K562 (cell line): ENCODE measurements at regions not wholly inside any gene's neighbourhood (a gene's known extent, or its start where the extent isn't known, plus 50 kb on each side); places are given as distances from the start of the nearest gene placed in this dataset.

Experiments used
- ATAC-seq: fragments of 200-7000 bp; cut with Tn5 transposase; 3 replicates; pipeline ENCODE4 v1.9.1; 2020; ENCODE audit warnings: moderate library complexity
- BruUV-seq: library from RNA; stranded (reverse); fragments of 400-500 nt; replicated peaks from 2 replicates; lab custom pipeline; 2021; lab: Mats Ljungman, UMichigan
- CTCF ChIA-PET: fragments of 300-600 bp; formaldehyde crosslinking; extraction: SDS; loops from one replicate; lab custom pipeline; 2021; ENCODE audit warnings: low intra/inter-chr PET ratio; lab: Yijun Ruan, JAX
- POLR2A ChIA-PET: fragments of 300-600, 350-650 bp; sonication (Branson Sonifier 250); formaldehyde crosslinking; extraction: SDS; loops from one replicate; lab custom pipeline; 2021; ENCODE audit warnings: antibody characterized with exemption, inconsistent platforms; lab: Yijun Ruan, JAX
- DNase-seq, 4 experiments: peaks; one replicate each; pipeline versions ENCODE4 v3.0.0 to v3.0.0-alpha.2; 2011 to 2018; ENCODE audit warnings: low spot score in 3 of 4, mixed read lengths in 3 of 4; ENCODE audit errors: extremely low read depth in 1 of 4
- FAIRE-seq: peaks from 2 replicates; lab custom pipeline; 2011; peaks lifted over from hg19 to GRCh38; lab: Jason Lieb, UNC
- H2AFZ ChIP-seq: 2 replicates; pipeline ENCODE4 v1.6.0; 2011; ENCODE audit warnings: low read depth, low read length, control low read depth, inconsistent platforms
- H3K27ac ChIP-seq: fragments of 200-600 bp; 3 replicates; pipeline ENCODE4 v1.8.0; 2011; ENCODE audit warnings: low read depth, mild to moderate bottlenecking, control low read depth, inconsistent platforms, low read length, moderate library complexity, mixed read lengths; ENCODE audit errors: extremely low read depth
- H3K27me3 ChIP-seq, 2 experiments: fragments of 300-600 bp in 1 of 2; 2 replicates in 1 of 2; 3 replicates in 1 of 2; pipeline versions ENCODE4 v1.6.0 to v1.8.0; 2011; ENCODE audit warnings: inconsistent platforms in 2 of 2, low read length in 2 of 2, mild to moderate bottlenecking in 1 of 2, mixed read lengths in 1 of 2, moderate library complexity in 1 of 2; ENCODE audit not compliant: control insufficient read depth in 2 of 2, insufficient read depth in 2 of 2
- H3K36me3 ChIP-seq: fragments of 300-600 bp; 3 replicates; pipeline ENCODE4 v1.8.0; 2011; ENCODE audit warnings: mild to moderate bottlenecking, low read length, inconsistent platforms; ENCODE audit not compliant: control insufficient read depth, insufficient read depth
- H3K4me1 ChIP-seq, 2 experiments: fragments of 200-600 bp in 1 of 2; replicated peaks in 1 of 2; 2 replicates in 1 of 2; 3 replicates in 1 of 2; pipeline versions ENCODE4 v1.5.1 to v1.8.0; 2011; ENCODE audit warnings: inconsistent platforms in 2 of 2, low read length in 2 of 2, mild to moderate bottlenecking in 1 of 2, mixed read lengths in 1 of 2, moderate library complexity in 1 of 2; ENCODE audit not compliant: control insufficient read depth in 2 of 2, insufficient read depth in 2 of 2
- H3K4me2 ChIP-seq: 2 replicates; pipeline ENCODE4 v1.6.1; 2011; ENCODE audit warnings: low read length, control low read depth, inconsistent platforms, mixed read lengths; ENCODE audit not compliant: insufficient read depth
- H3K4me3 ChIP-seq: fragments of 200-600 bp; sonication (generic), shearing (Covaris generic); 2 replicates; pipeline ENCODE4 v1.5.1; 2016; ENCODE audit warnings: control low read depth, inconsistent platforms
- H3K79me2 ChIP-seq: fragments of 200-600 bp; 3 replicates; pipeline ENCODE4 v1.8.0; 2011; ENCODE audit warnings: low read length, inconsistent platforms; ENCODE audit not compliant: control insufficient read depth, insufficient read depth
- H3K9ac ChIP-seq, 2 experiments: 2 replicates each; pipeline versions ENCODE4 v1.6.0 to v1.6.1; 2011; ENCODE audit warnings: low read depth in 2 of 2, low read length in 2 of 2, control low read depth in 1 of 2, inconsistent platforms in 1 of 2, mild to moderate bottlenecking in 1 of 2, mixed read lengths in 1 of 2; ENCODE audit not compliant: insufficient read depth in 1 of 2
- H3K9me1 ChIP-seq: one replicate; pipeline ENCODE4 v1.6.0; 2011; ENCODE audit warnings: inconsistent platforms, mild to moderate bottlenecking, low read length, moderate library complexity; ENCODE audit not compliant: control insufficient read depth, insufficient read depth
- H3K9me3 ChIP-seq: replicated peaks from 2 replicates; pipeline ENCODE4 v1.5.1; 2011; ENCODE audit warnings: low read depth, low read length, inconsistent platforms; ENCODE audit not compliant: control insufficient read depth, insufficient read depth
- H4K20me1 ChIP-seq: replicated peaks from 2 replicates; pipeline ENCODE4 v1.6.1; 2011; ENCODE audit warnings: low read length, inconsistent platforms, mixed read lengths; ENCODE audit not compliant: control insufficient read depth, insufficient read depth
- POLR2G ChIP-seq: fragments of 200-400 bp; formaldehyde crosslinking; IDR thresholded peaks from 2 replicates; pipeline ENCODE4 v1.6.1; 2017; ENCODE audit warnings: low read depth, mild to moderate bottlenecking, antibody characterized with exemption, low read length, moderate library complexity
- SRSF1 ChIP-seq: fragments of 200-400 bp; formaldehyde crosslinking; IDR thresholded peaks from 2 replicates; pipeline ENCODE4 v1.6.1; 2017; ENCODE audit warnings: mild to moderate bottlenecking, low read depth, low read length, moderate library complexity
- TARDBP ChIP-seq: fragments of 450-650 bp; IDR thresholded peaks from 2 replicates; pipeline ENCODE4 v1.6.1; 2016
- TRIM28 ChIP-seq: fragments of 450-650 bp; IDR thresholded peaks from 2 replicates; pipeline ENCODE4 v1.6.1; 2017
- YY1 ChIP-seq, 3 experiments: IDR thresholded peaks; 2 replicates each; pipeline ENCODE4 v1.6.1; 2011; ENCODE audit warnings: low read length in 2 of 3, mild to moderate bottlenecking in 2 of 3, moderate library complexity in 2 of 3, borderline replicate concordance in 1 of 3, control low read depth in 1 of 3, low read depth in 1 of 3; ENCODE audit not compliant: insufficient read depth in 3 of 3, insufficient replicate concordance in 2 of 3, control insufficient read depth in 1 of 3, insufficient read length in 1 of 3; ENCODE audit errors: extremely low read depth in 1 of 3
- WGBS: fragments of 100-300 bp; shearing (Covaris generic); methylation state at CpG from one replicate; pipeline ENCODE4 v1.1.6; 2016; ENCODE audit warnings: low coverage, mixed read lengths; ENCODE audit not compliant: insufficient coverage; ENCODE audit errors: missing lambda C conversion rate; 5-methylcytosine and 5-hydroxymethylcytosine counted together
- in situ Hi-C: fragments of 300-500 bp; cut with MboI; formaldehyde crosslinking; loops from 4 replicates; pipeline ENCODE4 v1.15.0; 2018; ENCODE audit warnings: inconsistent platforms, mixed read lengths
- intact Hi-C: fragments of 100-400 bp; cut with micrococcal nuclease; formaldehyde crosslinking; loops from 2 replicates; pipeline ENCODE4 v1.14.2; 2022
- TF ChIP-seq, protein P1 (sequence below): IDR thresholded peaks from 2 replicates; pipeline ENCODE4 v1.6.1; 2012; ENCODE audit warnings: low read depth, low read length, improper control_type of control experiment, borderline replicate concordance
- TF ChIP-seq, protein P2 (sequence below): fragments of 450-650 bp; IDR thresholded peaks from one replicate; pipeline ENCODE4 v1.6.1; 2018; ENCODE audit warnings: mild to moderate bottlenecking, moderate library complexity; ENCODE audit not compliant: partially characterized antibody

DNA sequence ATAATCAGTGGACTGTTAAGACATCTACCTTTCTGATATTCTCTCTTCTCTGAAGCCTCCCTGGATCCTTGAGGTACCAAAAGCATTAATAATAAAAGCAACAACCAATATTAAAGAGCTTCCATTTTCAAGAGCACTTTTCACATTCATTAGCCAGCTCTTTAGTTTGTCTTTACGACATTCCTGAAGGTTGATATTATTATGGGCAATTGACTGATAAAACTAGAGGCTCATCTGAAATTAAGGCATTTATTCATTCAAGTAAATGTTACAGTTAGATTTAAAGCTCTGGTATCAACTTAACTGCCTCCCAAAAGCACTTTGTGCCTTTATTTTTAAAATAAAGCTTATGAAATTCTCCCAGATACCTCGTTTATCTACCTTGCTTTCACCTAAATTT, 199.6 kb downstream of the PLK2 start:
- ATAC-seq (no peak), DNase-seq (no peak), FAIRE-seq (no peak)
- 6% methylated on average over 2 of the region's 2 CpGs for WGBS
- Histone ChIP-seq H3K27me3 (no peaks in the 10 kb centered on the region), H3K9ac (no peak overlapping the region), H3K9me1 (no peaks in the 10 kb centered on the region), H3K79me2 (no peaks in the 10 kb centered on the region), H3K9me3 (no peaks in the 10 kb centered on the region), H3K36me3 (no peaks in the 10 kb centered on the region), H3K27ac (no peak overlapping the region), H3K4me2 (no peak overlapping the region), H4K20me1 (no peaks in the 10 kb centered on the region), H3K4me3 (no peak overlapping the region), H3K4me1 (no peaks in the 10 kb centered on the region), H2AFZ (no peak overlapping the region)
- intact Hi-C loops (no loop called here), in situ Hi-C loops (no loop called here)
- CTCF ChIA-PET: no interaction called here
- TF ChIP-seq POLR2G (no peak), TARDBP (no peak), SRSF1 (no peak), TRIM28 (no peak), YY1 (IDR thresholded peaks at IDR 0.05; ENCODE audit: borderline replicate concordance in 1 of 3, control insufficient read depth in 1 of 3, extremely low read depth in 1 of 3, insufficient read depth in 3 of 3, insufficient read length in 1 of 3, insufficient replicate concordance in 2 of 3, low read depth in 1 of 3, low read length in 2 of 3) (no peak)
- TF ChIP-seq, protein P1, sequence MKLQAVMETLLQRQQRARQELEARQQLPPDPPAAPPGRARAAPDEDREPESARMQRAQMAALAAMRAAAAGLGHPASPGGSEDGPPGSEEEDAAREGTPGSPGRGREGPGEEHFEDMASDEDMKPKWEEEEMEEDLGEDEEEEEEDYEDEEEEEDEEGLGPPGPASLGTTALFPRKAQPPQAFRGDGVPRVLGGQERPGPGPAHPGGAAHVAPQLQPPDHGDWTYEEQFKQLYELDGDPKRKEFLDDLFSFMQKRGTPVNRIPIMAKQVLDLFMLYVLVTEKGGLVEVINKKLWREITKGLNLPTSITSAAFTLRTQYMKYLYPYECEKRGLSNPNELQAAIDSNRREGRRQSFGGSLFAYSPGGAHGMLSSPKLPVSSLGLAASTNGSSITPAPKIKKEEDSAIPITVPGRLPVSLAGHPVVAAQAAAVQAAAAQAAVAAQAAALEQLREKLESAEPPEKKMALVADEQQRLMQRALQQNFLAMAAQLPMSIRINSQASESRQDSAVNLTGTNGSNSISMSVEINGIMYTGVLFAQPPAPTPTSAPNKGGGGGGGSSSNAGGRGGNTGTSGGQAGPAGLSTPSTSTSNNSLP: no peak
- TF ChIP-seq, protein P2, sequence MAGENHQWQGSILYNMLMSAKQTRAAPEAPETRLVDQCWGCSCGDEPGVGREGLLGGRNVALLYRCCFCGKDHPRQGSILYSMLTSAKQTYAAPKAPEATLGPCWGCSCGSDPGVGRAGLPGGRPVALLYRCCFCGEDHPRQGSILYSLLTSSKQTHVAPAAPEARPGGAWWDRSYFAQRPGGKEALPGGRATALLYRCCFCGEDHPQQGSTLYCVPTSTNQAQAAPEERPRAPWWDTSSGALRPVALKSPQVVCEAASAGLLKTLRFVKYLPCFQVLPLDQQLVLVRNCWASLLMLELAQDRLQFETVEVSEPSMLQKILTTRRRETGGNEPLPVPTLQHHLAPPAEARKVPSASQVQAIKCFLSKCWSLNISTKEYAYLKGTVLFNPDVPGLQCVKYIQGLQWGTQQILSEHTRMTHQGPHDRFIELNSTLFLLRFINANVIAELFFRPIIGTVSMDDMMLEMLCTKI: no peak
- BruUV-seq: no TSS peak
- POLR2A ChIA-PET: no interaction called here
